Fibroblast of the aortic adventitia (primary cell): ENCODE measurements at regions not wholly inside any gene's neighbourhood (a gene's known extent, or its start where the extent isn't known, plus 50 kb on each side); places are given as distances from the start of the nearest gene placed in this dataset.

Experiments used
- DNase-seq: peaks from one replicate; pipeline ENCODE4 v3.0.0-alpha.2; 2010; ENCODE audit warnings: low read depth
- H3K4me3 ChIP-seq: 2 replicates; pipeline ENCODE4 v1.5.1; 2011; ENCODE audit warnings: low read depth, mild to moderate bottlenecking, control low read depth, low read length, moderate library complexity
- TF ChIP-seq, protein P1 (sequence below): IDR thresholded peaks from 2 replicates; pipeline ENCODE4 v1.5.1; 2011; ENCODE audit warnings: mild to moderate bottlenecking, low read length, control low read depth, inconsistent platforms; ENCODE audit not compliant: insufficient read depth

DNA sequence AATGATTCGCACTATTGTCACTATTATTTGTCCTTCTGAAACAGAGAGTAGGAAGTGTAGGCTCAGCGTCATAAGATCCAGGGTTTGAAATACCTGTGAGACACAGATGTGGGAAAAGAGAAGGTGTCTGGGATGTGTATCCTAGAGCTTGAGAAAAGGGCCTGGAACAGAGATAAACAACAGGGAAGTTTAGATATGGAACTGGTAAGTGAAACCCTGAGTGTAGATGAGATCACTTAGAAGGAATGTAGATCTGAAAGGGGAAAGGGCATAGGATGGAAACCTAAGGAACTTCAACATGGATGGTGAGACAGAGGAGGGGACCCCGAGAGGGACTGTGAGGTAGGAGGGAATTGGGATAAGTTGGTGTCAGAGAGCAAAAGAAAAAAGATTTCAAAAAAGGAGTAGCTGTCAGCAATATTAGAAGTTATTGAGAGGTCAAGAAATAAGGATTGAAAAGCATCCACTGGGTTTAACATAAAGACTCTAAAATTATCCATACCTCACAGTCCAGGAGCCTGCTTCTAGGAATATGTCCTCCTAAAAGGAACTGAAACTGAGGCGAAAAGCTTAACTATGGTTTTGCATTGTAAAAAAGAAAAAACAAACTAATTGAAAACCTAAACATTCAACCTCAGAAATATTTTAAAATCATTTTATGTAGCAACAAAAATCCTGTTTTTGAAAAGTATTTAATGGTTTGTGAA lies 119.2 kb upstream of the NPVF start:
- no peak overlapping the region for H3K4me3 ChIP-seq
- no peak for DNase-seq
- TF ChIP-seq, protein P1, sequence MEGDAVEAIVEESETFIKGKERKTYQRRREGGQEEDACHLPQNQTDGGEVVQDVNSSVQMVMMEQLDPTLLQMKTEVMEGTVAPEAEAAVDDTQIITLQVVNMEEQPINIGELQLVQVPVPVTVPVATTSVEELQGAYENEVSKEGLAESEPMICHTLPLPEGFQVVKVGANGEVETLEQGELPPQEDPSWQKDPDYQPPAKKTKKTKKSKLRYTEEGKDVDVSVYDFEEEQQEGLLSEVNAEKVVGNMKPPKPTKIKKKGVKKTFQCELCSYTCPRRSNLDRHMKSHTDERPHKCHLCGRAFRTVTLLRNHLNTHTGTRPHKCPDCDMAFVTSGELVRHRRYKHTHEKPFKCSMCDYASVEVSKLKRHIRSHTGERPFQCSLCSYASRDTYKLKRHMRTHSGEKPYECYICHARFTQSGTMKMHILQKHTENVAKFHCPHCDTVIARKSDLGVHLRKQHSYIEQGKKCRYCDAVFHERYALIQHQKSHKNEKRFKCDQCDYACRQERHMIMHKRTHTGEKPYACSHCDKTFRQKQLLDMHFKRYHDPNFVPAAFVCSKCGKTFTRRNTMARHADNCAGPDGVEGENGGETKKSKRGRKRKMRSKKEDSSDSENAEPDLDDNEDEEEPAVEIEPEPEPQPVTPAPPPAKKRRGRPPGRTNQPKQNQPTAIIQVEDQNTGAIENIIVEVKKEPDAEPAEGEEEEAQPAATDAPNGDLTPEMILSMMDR = no peak

DNA sequence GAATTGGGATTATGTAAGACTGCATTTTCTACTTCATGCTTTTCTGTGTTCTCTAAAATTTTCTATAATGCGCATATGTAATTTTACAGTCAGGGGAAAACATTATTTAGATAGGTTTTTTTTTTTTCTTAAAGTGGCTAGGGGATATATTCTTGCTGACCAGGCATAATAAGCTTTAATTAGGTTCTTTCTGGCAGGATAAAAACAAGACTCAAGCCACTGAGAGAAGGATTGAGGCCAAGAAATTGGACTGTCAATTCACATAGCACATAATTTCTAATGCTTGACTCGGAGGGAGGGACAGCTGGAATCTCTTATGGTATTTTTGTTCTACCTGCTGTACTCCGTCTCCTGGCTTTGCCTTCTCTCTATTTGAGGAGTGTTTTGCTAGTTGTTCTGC lies 119.8 kb upstream of the NPVF start:
- H3K4me3 ChIP-seq = no peak overlapping the region
- TF ChIP-seq, protein P1 = no peak
- DNase-seq = no peak

DNA sequence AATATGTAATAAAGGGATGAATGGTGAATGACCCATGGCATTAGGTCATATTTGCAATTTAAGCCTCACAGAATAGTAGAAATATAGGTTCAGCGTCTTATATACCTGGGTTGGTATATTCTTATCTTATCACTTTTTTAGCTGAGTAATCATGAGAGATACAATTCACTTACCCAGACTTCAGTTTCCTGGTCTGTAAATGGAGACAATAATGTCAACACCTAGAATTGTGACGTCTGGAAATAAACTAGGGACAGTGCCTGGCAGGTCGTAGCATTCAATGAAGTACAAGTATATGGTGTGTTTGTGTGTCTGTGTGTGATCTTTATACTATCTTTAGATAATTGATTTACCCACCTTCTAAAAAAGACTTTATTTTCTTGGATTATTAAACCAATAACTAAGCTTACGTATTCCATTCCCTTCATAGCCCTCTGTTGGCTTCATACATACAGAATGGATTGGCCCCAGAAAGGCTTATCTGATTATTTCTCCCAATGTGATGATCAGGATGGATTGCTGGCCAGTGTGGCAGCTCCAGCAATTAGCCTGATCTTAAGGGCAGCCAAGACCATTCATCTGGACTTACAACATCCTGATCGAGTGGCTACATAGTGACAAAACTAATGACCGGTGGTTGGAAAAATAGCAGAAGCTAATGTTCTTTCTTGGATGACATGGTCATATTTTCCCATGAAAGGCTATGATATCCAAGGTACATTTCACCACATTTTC lies 121.2 kb upstream of the NPVF start:
- TF ChIP-seq, protein P1 = no peak
- no peak overlapping the region for H3K4me3 ChIP-seq
- DNase-seq = no peak

DNA sequence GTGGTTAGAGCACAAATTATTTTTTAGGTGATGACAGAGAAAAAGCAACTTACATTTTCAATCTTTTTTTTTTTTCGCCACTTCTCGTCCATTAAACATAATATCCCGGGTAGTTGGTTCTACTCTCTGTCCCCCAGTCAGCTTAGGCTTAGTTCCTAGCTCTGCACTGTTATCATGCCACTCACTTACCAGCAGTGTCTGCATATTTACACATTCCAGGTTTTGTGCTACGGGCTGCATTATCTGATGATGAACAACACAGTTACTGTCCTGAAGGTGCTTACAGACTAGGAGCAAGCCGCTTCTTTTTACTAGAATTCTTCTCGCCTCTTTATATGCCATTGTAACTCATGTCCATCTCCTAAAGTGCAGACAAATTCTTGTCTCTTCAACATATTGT lies 121.8 kb upstream of the NPVF start:
- TF ChIP-seq, protein P1 = no peak
- H3K4me3 ChIP-seq = no peak overlapping the region
- no peak for DNase-seq

- H3K4me3 ChIP-seq = no peak overlapping the region
- TF ChIP-seq, protein P1 = no peak
- no peak for DNase-seq
Observed at GRCh38 chr7:25351761-25352160, 123.5 kb upstream of the NPVF start.

GRCh38 chr7:25353196-25353595 lies 124.9 kb upstream of the NPVF start:
- TF ChIP-seq, protein P1 = no peak
- DNase-seq = no peak
- H3K4me3 ChIP-seq = no peak overlapping the region
